ENCODE measurements at regions not wholly inside any gene's neighbourhood (a gene's known extent, or its start where the extent isn't known, plus 50 kb on each side); places are given as distances from the start of the nearest gene placed in this dataset.

GRCh38 chr2:136392897-136393505 is 275.1 kb upstream of the CXCR4 start:
- no peaks in the 10 kb centered on the region for H4K20me1 ChIP-seq (ENCODE audit: insufficient read depth, low read length)
- peak overlapping the region in 2 of 7 donors; percentile 23 to 57 for H3K27ac Mint-ChIP-seq
- no CpG with 5 or more reads among the region's 4 CpGs for WGBS (ENCODE audit: insufficient coverage)
- H3K4me1 ChIP-seq (ENCODE audit: control insufficient read depth in 1 of 2, insufficient read depth in 2 of 2, low read length in 2 of 2): peaks cover 9 to 14% of the 10 kb centered on the region in 2 donors
- DNase-seq: no peak
- H3K27me3 ChIP-seq (ENCODE audit: control insufficient read depth in 2 of 2, insufficient read depth in 2 of 2, low read length in 2 of 2): no peaks in the 10 kb centered on the region
- H3K36me3 ChIP-seq (replicated peaks in 1 of 2; ENCODE audit: control insufficient read depth in 1 of 2, insufficient read depth in 2 of 2, low read length in 2 of 2): no peaks in the 10 kb centered on the region
- no peak overlapping the region for H3K4me2 ChIP-seq (replicated peaks; ENCODE audit: extremely low read depth, low read length, poor library complexity, severe bottlenecking)
- no peaks in the 10 kb centered on the region for H3K79me2 ChIP-seq (ENCODE audit: insufficient read depth, low read length)
- peaks cover 0 to 2% (median 0%) of the 10 kb centered on the region in 3 donors for H3K27me3 Mint-ChIP-seq (ENCODE audit: low read depth in 3 of 3)
- peaks cover 0 to 2% (median 0%) of the 10 kb centered on the region in 7 donors for H3K9me3 Mint-ChIP-seq
- intact Hi-C loops (cut with micrococcal nuclease): no loop called here
- no peaks in the 10 kb centered on the region for H3K9me3 ChIP-seq (replicated peaks in 1 of 2; ENCODE audit: control insufficient read depth in 1 of 2, insufficient read depth in 1 of 2, low read length in 2 of 2)
- no peak overlapping the region for H2AFZ ChIP-seq (ENCODE audit: insufficient read depth, low read depth, low read length, poor library complexity, severe bottlenecking)
- H3K27ac ChIP-seq (ENCODE audit: low read depth in 1 of 2, low read length in 2 of 2): no peak overlapping the region
- no peaks in the 10 kb centered on the region for H3K36me3 Mint-ChIP-seq
- H3K4me3 ChIP-seq (replicated peaks in 1 of 3; ENCODE audit: low read depth in 2 of 3, low read length in 3 of 3): no peak overlapping the region
- H3K9ac ChIP-seq (ENCODE audit: insufficient read depth, low read length, poor library complexity, severe bottlenecking): no peak overlapping the region
- no peak overlapping the region for H3K4me3 Mint-ChIP-seq
- peaks cover 30% of the 10 kb centered on the region for H3K4me1 Mint-ChIP-seq
- no peak for TF ChIP-seq CTCF (IDR thresholded peaks at IDR 0.05)

- peaks cover 9 to 14% of the 10 kb centered on the region in 2 donors for H3K4me1 ChIP-seq (ENCODE audit: control insufficient read depth in 1 of 2, insufficient read depth in 2 of 2, low read length in 2 of 2)
- H3K27me3 ChIP-seq (ENCODE audit: control insufficient read depth in 2 of 2, insufficient read depth in 2 of 2, low read length in 2 of 2): no peaks in the 10 kb centered on the region
- WGBS (ENCODE audit: insufficient coverage): 92% methylated on average over 2 of the region's 3 CpGs
- H3K36me3 ChIP-seq (replicated peaks in 1 of 2; ENCODE audit: control insufficient read depth in 1 of 2, insufficient read depth in 2 of 2, low read length in 2 of 2): no peaks in the 10 kb centered on the region
- intact Hi-C loops (cut with micrococcal nuclease): loop anchor here in 1 of 2 donors (10.0 kb wide), 1 partner anchor 275 kb away; the partner anchor contains the start of gene CXCR4
- H3K36me3 Mint-ChIP-seq: no peaks in the 10 kb centered on the region
- no peak overlapping the region for H3K27ac Mint-ChIP-seq
- no peak overlapping the region for H2AFZ ChIP-seq (ENCODE audit: insufficient read depth, low read depth, low read length, poor library complexity, severe bottlenecking)
- TF ChIP-seq CTCF (IDR thresholded peaks at IDR 0.05): no peak
- H3K27ac ChIP-seq (ENCODE audit: low read depth in 1 of 2, low read length in 2 of 2): no peak overlapping the region
- no peaks in the 10 kb centered on the region for H3K9me3 ChIP-seq (replicated peaks in 1 of 2; ENCODE audit: control insufficient read depth in 1 of 2, insufficient read depth in 1 of 2, low read length in 2 of 2)
- no peak overlapping the region for H3K9ac ChIP-seq (ENCODE audit: insufficient read depth, low read length, poor library complexity, severe bottlenecking)
- H3K4me1 Mint-ChIP-seq: peaks cover 29% of the 10 kb centered on the region
- peaks cover 0 to 2% (median 2%) of the 10 kb centered on the region in 3 donors for H3K27me3 Mint-ChIP-seq (ENCODE audit: low read depth in 3 of 3)
- no peak overlapping the region for H3K4me3 ChIP-seq (replicated peaks in 1 of 3; ENCODE audit: low read depth in 2 of 3, low read length in 3 of 3)
- no peaks in the 10 kb centered on the region for H4K20me1 ChIP-seq (ENCODE audit: insufficient read depth, low read length)
- no peak overlapping the region for H3K4me3 Mint-ChIP-seq
- no peaks in the 10 kb centered on the region for H3K9me3 Mint-ChIP-seq
- no peak overlapping the region for H3K4me2 ChIP-seq (replicated peaks; ENCODE audit: extremely low read depth, low read length, poor library complexity, severe bottlenecking)
- DNase-seq: no peak
- no peaks in the 10 kb centered on the region for H3K79me2 ChIP-seq (ENCODE audit: insufficient read depth, low read length)
These were observed 271.9 kb upstream of the CXCR4 start for GRCh38 chr2:136389809-136390208.
